Activated T-helper 1 cell treated with anti-CD3 and anti-CD28 coated beads, Interleukin-2, amount 50 U/mL, for 16 hours (primary cell): ENCODE measurements at regions not wholly inside any gene's neighbourhood (a gene's known extent, or its start where the extent isn't known, plus 50 kb on each side); places are given as distances from the start of the nearest gene placed in this dataset.
"Not testable (repeated sequence)": the region's sequence is repeated elsewhere in the genome, so short reads cannot be mapped to it uniquely, and the experiment has no call there.

Source experiments
- DNase-seq, 2 donors: peaks; one replicate each; pipeline ENCODE4 v3.0.0-alpha.2; 2020; ENCODE audit warnings: low read depth in 1 of 2, low spot score in 1 of 2

DNA sequence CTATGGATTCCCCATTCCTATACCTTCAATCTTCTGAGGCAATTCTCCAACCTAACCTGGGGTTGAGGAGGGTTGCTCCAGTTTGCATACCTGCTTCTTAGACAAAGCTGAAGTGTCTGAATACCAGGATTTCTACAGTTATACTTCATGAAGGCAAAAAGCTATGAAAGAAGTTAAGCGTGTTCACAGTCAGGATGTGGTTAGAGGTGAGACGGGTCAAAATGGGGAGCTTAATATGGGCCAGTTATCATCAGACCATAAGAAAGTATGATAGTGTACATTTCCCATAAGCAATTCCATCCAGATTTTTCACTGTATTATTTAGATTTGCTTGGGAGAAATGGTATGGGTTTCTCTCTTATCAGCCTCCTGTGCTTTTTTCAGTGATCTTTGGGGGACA, 156.9 kb upstream of the FER start:
- no peak for DNase-seq

- no peak for DNase-seq
These were observed 159.4 kb upstream of the FER start for GRCh38 chr5:108588323-108588722.

GRCh38 chr5:108587821-108588220, 159.9 kb upstream of the FER start:
- no peak for DNase-seq

GRCh38 chr5:108581026-108581425, 166.7 kb upstream of the FER start:
- no peak for DNase-seq

GRCh38 chr5:108579236-108579635, 168.5 kb upstream of the FER start:
- no peak for DNase-seq

DNA sequence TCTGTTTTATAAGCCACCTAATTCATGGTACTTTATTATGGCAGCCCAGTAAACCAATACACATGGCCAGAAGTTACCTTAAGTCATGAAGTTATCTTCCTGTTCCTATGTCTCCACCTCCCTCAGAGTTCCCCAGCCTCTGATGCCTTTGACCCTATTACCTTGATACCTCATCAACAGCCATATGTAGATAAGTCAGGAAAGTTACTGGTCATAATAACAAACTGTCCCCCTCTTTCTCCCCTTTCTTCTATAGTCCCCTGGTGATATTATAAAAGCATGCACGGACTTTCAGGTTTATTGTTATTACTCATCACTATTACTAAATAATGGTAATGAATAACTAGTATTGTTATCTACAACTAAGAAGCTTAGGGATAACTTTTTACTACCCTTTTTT, 168.9 kb upstream of the FER start:
- DNase-seq, result no peak

DNA sequence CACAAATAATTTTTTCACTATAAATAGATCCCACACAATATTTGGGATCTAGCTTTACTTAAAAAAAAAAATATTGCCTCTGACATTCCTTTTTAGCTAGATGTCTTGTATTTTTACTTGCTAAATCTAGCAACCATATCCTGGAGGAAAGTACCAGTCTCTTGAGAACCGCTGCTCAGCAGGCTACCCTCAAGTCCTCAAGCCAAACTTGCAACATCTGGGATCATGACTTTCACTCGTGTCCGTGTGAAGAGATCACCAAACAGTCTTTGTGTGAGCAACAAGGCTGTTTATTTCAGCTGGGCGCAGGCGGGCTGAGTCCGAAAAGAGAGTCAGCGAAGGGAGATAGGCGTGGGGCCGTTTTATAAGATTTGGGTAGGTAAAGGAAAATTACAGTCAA, 180.3 kb upstream of the FER start:
- DNase-seq, result no peak

- DNase-seq, result no peak
These were observed 182.5 kb upstream of the FBXL17 start for GRCh38 chr5:108564441-108564840.

GRCh38 chr5:108562205-108562454, 180.2 kb upstream of the FBXL17 start:
- no peak for DNase-seq

GRCh38 chr5:108561416-108562204, 179.7 kb upstream of the FBXL17 start:
- no peak for DNase-seq

GRCh38 chr5:108560581-108560980, 178.7 kb upstream of the FBXL17 start:
- DNase-seq, result no peak

- DNase-seq, result no peak
These were observed 178.3 kb upstream of the FBXL17 start for GRCh38 chr5:108560166-108560565.

GRCh38 chr5:108558840-108559239, 176.9 kb upstream of the FBXL17 start:
- not testable (repeated sequence) for DNase-seq

DNA sequence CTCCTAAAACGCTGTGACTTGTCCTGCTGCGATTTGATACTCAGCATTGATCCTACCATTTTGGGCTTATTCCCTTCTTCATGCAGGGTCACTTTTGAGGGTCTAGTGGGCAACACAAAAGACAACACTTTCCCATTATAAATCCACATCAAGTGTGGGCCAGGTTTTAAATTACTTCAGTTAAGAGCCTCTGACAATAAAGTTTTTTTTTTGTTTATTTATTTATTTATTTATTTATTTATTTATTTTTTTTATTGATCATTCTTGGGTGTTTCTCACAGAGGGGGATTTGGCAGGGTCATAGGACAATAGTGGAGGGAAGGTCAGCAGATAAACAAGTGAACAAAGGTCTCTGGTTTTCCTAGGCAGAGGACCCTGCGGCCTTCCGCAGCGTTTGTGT, 176.2 kb upstream of the FBXL17 start:
- DNase-seq, result not testable (repeated sequence)

DNA sequence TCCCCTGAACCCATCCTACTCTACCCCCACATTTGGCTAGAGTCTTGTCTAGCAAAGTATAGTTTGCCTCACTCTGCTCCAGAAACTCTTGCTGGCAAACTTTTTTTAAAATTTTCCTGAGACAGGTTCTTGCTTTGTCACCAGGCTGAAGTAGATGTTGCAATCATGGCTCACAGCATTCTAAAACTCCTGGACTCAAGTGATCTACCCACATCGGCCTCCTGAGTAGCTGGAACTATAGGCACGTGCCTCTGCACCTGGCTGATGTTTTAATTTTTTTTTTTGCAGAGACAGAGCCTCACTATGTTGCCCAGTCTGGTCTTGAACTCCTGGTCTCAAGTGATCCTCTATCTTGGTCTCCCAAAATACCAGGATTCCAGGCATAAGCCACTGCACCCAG, 175.8 kb upstream of the FBXL17 start:
- DNase-seq, result no peak

DNA sequence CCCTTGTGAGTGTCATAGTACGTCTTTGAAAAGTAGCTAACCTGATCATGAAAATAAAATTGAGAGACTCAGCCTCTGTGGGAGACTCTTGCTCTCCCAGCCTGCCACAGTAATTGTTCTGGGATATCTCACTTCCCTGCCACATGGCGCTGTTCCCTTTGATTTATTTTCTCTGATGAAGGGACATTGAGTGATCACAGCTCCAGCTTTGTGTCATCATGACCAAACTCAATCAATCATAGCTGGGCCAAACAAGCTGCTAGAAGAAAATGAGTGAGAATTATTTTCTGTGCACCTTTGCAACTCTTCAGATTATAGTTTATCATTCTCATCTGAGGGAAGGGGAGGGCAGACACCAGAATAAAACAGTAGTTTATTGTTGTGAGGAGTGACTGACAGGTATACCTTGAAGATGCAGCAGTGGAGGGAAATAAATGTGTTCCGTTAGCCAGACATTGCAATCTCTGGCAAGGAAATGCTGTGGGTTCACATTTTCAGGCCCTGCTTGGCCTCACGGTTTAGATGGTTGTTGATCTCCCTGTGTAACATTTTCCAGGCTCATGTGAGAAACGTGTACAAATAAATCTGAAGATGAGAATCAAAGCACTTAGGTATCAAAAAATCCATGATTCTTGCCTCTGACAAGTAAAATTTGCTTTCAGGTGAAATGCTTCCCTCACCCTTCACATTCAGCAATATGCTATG, 174.7 kb upstream of the FBXL17 start:
- no peak for DNase-seq

DNA sequence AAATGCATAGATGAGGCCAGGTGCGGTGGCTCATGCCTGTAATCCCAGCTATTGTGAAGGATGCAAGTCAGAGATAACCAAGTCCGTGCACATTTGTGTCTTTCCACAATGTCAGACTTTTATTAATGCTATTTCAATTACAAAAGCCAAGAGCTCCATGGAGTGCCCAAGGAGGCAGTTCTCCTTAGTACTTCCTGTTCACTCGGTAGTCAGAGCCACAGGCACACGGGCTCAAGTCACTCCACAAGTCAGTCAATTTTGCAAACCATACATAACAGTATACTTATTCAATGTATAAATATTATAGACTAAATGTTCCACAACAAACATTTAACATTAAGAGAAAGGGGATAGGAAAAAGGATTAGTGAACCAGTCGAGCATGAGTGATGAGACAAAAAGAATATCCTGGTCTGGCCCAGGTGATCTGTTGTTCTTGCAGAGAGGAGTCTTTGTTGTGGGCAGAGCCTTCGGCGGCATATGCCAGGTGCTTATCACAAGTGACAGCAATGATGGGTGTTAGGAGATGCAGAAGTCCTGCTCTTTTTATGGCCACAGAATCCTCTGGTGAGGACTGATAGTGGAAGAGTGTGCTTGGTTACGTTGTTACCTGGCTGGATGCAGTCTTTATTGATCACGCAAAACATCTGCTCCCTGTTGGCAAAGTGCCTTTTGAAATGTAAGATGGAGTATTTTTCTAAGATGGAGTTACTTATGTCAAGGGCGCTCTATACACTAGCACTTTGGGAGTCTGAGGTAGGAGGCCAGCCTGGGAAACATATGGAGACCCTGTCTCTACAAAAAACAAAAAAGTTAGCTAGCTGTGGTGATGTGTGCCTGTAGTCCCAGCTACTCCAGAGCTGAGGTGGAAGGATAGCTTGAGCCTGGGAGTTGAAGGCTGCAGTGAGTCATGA, 167.0 kb upstream of the FBXL17 start:
- no peak for DNase-seq

- no peak for DNase-seq
These were observed 165.0 kb upstream of the FBXL17 start for GRCh38 chr5:108546939-108547338.

- DNase-seq, result no peak
These were observed 163.4 kb upstream of the FBXL17 start for GRCh38 chr5:108545301-108545700.

- no peak for DNase-seq
These were observed 161.6 kb upstream of the FBXL17 start for GRCh38 chr5:108543486-108543885.

- no peak for DNase-seq
These were observed 159.9 kb upstream of the FBXL17 start for GRCh38 chr5:108541836-108542235.

DNA sequence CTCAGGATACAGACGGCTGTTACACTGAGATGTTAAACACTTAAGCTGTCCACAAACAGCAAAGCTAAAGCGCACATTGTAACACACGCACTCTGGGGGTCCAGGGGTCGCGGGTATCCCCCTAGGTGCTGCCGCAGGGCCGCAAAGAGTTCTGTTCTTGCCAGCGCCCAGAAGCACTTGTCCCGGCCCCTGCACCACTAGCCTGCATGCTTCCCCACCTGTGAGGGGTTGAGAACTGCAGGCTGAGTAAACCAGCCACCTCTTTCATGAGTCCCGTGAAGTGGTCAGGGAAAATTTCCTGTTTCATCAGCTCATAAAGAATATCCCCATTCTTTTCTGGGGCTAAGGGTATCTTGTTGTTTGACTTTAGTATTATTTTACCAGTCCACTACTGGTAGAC, 154.4 kb upstream of the FBXL17 start:
- DNase-seq, result no peak
